ENCODE measurements at regions not wholly inside any gene's neighbourhood (a gene's known extent, or its start where the extent isn't known, plus 50 kb on each side); places are given as distances from the start of the nearest gene placed in this dataset.
"Not testable (repeated sequence)": the region's sequence is repeated elsewhere in the genome, so short reads cannot be mapped to it uniquely, and the experiment has no call there.

GRCh38 chr15:98326804-98327203 is 321.5 kb upstream of the IGF1R start:
- no peak for DNase-seq (ENCODE audit: low spot score)

DNA sequence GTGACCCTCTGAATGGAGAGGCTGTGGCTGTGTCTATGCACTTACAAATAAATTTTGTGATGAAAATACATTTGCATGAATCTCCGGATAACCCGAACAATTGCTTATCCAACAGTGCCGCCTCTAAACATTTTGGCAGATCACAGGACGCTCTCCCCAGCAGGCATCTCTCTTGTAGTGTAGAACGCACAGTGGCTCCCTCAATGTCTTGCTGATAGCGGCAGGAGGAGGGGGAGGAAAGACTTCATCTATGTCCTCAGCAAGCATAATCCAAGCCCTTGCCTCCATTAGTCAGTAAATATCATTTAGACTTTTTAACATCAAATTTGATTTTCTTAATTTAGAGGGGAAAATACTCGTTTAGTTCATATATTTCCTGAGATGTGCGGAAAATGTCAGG is 318.1 kb upstream of the IGF1R start:
- no peak for DNase-seq (ENCODE audit: low spot score)

DNA sequence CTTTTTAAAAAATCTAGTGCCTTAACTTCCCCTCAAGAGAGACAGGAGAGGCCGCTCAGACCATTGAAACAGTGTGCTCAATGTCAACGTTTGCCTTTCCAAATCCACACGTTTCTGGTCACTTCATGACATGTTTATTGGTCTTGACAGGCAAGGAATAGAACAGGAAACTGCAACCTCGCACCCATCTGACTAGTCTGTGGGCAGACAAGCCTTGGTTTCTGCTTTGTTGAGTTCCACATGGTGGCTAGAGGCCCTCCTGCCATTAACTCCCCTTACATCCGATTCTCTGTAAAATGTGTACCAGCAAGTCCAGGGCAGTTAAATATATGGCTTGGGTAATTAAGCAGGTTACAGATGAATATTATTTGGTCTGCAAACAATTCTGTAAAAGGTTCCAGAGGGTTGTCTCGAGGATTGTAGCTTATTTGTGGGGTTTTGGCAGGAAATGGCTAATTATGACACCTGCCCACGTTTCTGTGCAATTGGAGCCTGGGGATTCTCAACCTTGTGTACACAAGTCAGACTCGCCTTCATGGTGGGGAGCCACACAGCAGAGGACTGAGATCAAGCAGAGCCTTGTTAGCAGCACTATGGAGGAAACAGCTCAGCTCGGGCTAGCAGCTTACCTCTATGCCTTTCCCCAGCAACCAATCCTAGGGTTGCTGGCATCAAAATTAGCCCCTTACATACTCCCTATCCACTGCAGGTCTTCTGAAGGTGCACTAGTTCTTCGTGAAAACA is 317.5 kb upstream of the IGF1R start:
- DNase-seq (ENCODE audit: low spot score): no peak

DNA sequence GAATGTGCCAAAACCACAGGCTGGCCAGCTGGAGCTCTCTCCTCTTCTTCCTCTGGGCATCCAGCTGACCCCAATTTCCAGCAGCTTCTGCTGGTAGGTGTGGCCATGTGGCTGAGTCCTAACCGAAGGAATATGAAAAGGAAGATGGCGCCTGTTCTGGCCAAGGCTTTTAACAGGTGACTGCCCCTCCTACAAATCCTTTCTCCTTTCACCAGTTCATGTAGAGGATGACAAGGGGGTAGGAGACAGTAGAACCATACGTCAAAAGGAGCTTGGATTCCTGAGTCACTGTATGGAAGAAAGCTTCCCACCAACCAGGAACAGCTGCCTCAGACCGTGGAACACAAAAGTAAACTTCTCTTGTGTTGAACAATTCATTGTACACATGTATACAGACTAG is 316.7 kb upstream of the IGF1R start:
- no peak for DNase-seq (ENCODE audit: low spot score)

GRCh38 chr15:98333251-98333650 is 315.1 kb upstream of the IGF1R start:
- DNase-seq (ENCODE audit: low spot score): no peak

DNA sequence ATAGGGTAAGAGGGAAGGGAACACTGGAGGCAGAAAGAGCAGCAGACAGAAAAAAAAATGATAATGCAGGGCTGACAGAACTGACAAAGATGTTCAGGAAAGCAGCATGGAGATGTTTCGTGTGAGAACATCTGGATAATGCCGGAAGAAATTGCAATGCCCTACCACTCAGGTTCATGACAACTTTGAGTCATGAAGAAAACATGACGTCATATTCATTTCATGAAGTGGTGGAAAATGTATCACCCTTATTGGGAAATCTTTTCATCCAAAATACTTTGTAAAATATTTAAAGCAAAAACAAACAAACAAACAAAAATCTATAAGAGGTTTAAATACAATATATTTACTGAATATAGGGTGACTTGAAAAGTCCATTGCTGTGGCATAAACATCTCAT is 305.4 kb upstream of the IGF1R start:
- no peak for DNase-seq (ENCODE audit: low spot score)

DNA sequence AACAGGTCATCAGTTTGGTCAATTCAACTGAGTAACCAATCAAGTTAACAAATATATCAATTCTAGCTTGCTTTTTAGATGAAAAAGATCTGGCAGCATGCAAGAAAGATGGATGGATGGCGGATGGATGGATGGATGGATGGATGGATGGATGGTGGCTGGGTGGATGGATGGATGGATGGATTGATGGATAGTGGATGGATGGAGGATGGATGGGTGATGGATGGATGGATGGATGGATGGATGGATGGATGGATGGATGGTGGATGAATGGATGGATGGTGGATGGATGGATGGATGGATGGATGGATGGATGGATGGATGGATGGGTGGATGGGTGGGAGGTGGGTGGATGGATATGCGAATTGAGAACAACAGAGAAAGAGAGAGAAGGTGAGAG is 303.7 kb upstream of the IGF1R start:
- DNase-seq (ENCODE audit: low spot score): no peak

DNA sequence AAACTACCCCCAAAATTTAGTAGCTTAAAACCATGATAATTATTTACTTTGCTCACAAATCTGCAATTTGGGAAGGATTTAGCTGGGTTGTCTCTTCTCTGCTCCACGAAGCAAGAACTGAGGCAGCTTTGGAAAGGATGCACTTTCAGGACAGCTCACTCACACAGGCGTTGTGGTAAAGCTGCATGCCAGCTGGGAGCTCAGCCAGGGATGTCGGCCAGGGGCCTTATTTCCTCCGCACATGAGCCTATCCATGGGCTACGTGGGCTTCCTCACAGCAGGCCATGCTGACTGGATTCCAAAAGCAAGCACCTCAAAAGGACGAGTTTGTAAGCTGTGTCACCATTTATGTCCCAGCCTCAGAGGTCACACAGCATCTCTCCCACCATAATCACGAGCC is 301.3 kb upstream of the IGF1R start:
- DNase-seq (ENCODE audit: low spot score): no peak

DNA sequence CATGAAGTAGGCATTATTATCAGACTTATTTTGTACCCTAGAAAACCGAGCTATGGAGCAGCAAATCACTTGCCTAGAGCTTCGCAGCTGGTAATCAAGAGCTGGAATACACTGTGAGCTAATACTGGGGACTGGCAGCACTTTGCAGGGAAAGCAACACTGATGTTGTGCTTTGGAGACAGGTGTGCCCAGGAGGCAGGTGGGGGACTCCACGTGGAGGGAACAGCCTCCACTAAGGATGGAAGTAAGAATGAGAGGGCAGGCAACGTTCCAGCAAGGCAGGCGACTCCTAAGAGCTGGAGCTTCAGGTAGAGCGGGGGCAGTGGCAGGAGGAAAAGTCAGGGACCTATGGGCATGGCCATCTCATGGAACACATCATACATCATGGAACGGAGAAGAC is 300.5 kb upstream of the IGF1R start:
- DNase-seq (ENCODE audit: low spot score): no peak

- DNase-seq (ENCODE audit: low spot score): no peak
Measured at GRCh38 chr15:98350276-98350675, 298.1 kb upstream of the IGF1R start.

GRCh38 chr15:98358274-98358673 is 290.1 kb upstream of the IGF1R start:
- not testable (repeated sequence) for DNase-seq (ENCODE audit: low spot score)

DNA sequence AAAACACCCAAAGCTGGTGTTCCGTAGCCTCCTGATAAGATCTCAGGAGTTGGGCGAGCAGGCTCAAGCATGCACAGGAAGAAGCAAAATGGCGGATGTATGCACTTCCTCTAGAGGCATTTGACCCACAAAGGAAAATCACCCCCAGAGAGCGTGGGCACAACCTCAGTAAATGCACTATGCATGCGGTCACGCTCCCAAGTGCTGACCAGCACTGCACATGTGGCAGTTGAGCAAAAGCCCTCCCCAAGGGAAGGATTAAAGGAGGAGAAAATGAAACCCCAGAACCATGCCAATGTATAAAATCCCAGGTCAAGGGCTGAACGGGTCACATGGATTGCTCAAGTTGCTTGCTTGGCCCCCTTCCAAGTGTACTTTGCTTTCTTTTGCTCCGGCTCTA is 289.4 kb upstream of the IGF1R start:
- no peak for DNase-seq (ENCODE audit: low spot score)

GRCh38 chr15:98363416-98363815 is 284.9 kb upstream of the IGF1R start:
- no peak for DNase-seq (ENCODE audit: low spot score)

DNA sequence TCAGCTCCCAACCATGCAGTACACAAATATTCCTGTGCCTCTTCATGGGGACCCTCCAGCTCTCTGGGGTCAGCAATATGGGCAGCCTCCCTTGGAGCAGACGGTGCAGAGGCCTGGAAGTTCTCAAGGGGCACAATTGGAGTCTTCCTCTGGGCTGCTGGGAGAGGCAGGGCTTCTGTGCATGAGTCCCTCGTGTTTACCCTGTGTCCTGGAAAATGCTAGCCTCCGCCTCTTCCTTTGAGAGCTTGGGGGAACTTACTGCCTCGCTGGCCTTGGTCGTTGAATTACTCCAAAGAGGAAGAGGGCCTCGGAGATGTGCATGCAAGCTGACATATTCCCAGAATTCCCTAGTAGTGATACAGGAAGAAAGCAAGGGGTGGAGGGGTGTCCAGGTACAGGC is 284.4 kb upstream of the IGF1R start:
- no peak for DNase-seq (ENCODE audit: low spot score)

DNA sequence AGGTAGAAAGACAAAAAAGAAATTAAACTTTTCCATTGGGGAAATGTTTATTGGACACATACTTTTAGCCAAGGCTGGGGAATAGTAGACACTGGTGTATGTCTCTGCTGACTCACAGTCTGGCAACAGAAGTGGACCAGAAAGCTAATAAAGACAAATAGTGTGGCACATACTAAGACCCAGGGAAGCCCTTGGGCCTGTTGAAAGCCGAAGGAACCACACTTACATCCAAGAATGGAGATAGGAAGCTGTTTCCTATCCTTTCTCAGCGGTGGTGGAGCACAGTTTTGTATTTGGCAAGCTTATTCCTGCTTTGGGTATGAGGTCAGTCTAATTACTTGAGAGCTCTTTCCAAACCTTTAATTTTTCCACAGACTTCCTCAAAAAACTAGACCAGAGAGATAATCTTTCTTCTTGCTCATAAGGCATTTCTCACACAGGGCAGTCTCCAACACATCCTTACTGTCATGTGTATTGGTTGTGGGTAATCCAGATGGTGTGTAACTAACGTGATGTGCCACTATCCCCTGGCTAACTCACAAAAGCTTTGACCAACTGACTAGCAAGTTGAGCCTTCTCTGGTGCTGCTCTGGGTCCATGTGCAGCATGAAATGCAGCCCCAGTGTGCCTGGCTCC is 279.1 kb upstream of the IGF1R start:
- DNase-seq (ENCODE audit: low spot score): no peak

GRCh38 chr15:98375513-98376340 is 272.6 kb upstream of the IGF1R start:
- no peak for DNase-seq (ENCODE audit: low spot score)

GRCh38 chr15:98380721-98381120 is 267.6 kb upstream of the IGF1R start:
- DNase-seq (ENCODE audit: low spot score): no peak

DNA sequence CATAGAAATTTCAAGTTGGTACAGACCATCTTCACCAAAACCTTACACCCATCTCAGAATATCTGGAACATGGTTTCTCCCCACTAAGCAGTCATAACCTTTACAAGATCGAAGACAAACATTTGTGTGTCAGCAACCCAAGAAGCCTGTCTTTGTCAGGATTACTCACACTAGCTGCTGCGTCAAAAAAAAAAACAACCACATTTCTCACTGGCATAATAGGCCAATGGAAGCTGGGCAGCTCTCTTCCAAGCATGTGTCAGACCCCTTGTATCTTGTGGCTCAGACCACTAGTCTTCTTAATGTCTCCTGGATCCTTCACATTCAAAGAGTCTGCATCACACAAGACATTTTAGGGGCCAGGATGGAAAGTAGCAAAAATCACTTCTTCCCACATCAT is 266.9 kb upstream of the IGF1R start:
- DNase-seq (ENCODE audit: low spot score): no peak

DNA sequence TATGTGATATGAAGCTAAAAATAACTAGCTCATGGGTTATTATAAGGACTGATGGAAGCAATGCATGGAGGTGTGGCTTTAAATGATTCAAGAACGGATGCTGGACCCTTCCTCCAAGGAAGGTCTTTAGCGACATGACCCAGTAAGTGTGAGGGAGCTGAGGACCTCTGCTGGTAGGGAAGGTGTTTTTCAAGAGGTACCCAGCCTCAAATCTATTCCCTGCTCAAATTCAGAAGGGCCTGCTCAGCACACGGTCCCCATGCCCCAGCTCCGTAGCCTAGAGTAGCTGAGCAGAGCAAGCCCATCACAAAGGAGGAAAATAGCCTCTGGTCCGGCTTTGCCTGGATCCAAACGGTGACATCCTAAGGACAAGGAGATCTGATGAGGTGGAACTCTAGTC is 266.2 kb upstream of the IGF1R start:
- DNase-seq (ENCODE audit: low spot score): no peak

GRCh38 chr15:98383571-98383970 is 264.8 kb upstream of the IGF1R start:
- DNase-seq (ENCODE audit: low spot score): no peak

GRCh38 chr15:98384328-98385029 is 263.9 kb upstream of the IGF1R start:
- DNase-seq (ENCODE audit: low spot score): no peak

- no peak for DNase-seq (ENCODE audit: low spot score)
Measured at GRCh38 chr15:98385752-98386381, 262.5 kb upstream of the IGF1R start.

Measured in activated CD4-positive, alpha-beta T cell treated with anti-CD3 and anti-CD28 coated beads, Interleukin-2, Interleukin-4, amounts not matched to agents 100 ng/mL and 50 ng/mL, durations not matched to agents 16 hours and 8 hours (primary cell).